ENCODE measurements at regions not wholly inside any gene's neighbourhood (a gene's known extent, or its start where the extent isn't known, plus 50 kb on each side); places are given as distances from the start of the nearest gene placed in this dataset.

DNA sequence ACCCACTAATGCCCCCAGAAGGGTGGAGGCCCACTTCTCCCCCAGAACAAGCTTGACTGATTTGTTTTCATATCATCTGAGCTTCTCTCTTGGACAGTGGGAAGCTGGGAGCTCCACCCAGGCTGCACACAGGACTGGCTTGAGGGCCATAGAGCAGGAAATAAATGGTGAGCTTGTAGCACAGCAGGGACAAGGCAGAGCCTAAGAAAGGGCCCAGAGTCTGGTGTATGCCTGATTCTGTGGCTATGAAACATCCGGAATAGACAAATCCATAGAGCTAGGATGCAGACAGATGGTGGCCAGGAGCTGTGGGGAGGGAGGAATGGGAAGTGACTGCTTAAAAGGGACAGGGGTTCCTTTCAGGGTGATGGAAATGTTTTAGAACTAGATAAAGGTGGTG is 79.0 kb downstream of the ARL6IP4 start:
- Histone ChIP-seq H3K27ac (ENCODE audit: low read length) (no peak overlapping the region), H3K9ac (ENCODE audit: low read length in 2 of 2) (no peak overlapping the region), H3K27me3 (ENCODE audit: control insufficient read depth in 1 of 2, insufficient read depth in 2 of 2, low read length in 2 of 2) (no peaks in the 10 kb centered on the region), H3K36me3 (ENCODE audit: control insufficient read depth in 2 of 2, insufficient read depth in 2 of 2, low read length in 2 of 2) (no peaks in the 10 kb centered on the region), H3K4me3 (ENCODE audit: low read length in 2 of 2) (no peak overlapping the region), H3K4me1 (ENCODE audit: control insufficient read depth, insufficient read depth, low read length) (peaks cover 69% of the 10 kb centered on the region), H3K9me3 (ENCODE audit: control insufficient read depth in 2 of 2, low read length in 2 of 2) (no peaks in the 10 kb centered on the region)

DNA sequence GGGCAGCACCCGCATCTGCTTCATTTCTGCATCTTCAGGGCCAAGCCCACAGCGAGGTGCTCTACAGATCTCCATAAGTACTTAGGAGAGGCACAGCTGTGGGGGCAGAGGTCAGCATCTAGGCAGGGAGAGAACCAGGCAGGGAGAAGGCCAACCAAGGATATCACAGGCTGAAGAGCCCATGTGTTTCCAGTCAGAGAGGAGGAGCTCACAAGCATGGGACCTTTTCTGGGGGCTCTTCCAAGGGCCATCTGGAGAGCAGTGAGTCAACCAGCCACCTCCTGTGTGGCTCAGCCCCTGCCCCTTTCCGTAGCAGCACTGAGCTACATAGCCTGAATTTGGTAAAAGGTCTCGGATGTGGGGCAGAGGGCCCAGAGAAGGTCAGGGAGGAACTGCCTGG is 78.5 kb downstream of the ARL6IP4 start:
- H3K9ac ChIP-seq (ENCODE audit: low read length in 2 of 2): no peak overlapping the region
- H3K4me1 ChIP-seq (ENCODE audit: control insufficient read depth, insufficient read depth, low read length): peaks cover 64% of the 10 kb centered on the region
- no peaks in the 10 kb centered on the region for H3K36me3 ChIP-seq (ENCODE audit: control insufficient read depth in 2 of 2, insufficient read depth in 2 of 2, low read length in 2 of 2)
- H3K4me3 ChIP-seq (ENCODE audit: low read length in 2 of 2): no peak overlapping the region
- no peaks in the 10 kb centered on the region for H3K9me3 ChIP-seq (ENCODE audit: control insufficient read depth in 2 of 2, low read length in 2 of 2)
- no peaks in the 10 kb centered on the region for H3K27me3 ChIP-seq (ENCODE audit: control insufficient read depth in 1 of 2, insufficient read depth in 2 of 2, low read length in 2 of 2)
- no peak overlapping the region for H3K27ac ChIP-seq (ENCODE audit: low read length)

GRCh38 chr12:123058481-123058880 is 78.0 kb downstream of the ARL6IP4 start:
- H3K9me3 ChIP-seq (ENCODE audit: control insufficient read depth in 2 of 2, low read length in 2 of 2): no peaks in the 10 kb centered on the region
- H3K36me3 ChIP-seq (ENCODE audit: control insufficient read depth in 2 of 2, insufficient read depth in 2 of 2, low read length in 2 of 2): no peaks in the 10 kb centered on the region
- no peaks in the 10 kb centered on the region for H3K27me3 ChIP-seq (ENCODE audit: control insufficient read depth in 1 of 2, insufficient read depth in 2 of 2, low read length in 2 of 2)
- no peak overlapping the region for H3K9ac ChIP-seq (ENCODE audit: low read length in 2 of 2)
- H3K4me3 ChIP-seq (ENCODE audit: low read length in 2 of 2): no peak overlapping the region
- H3K27ac ChIP-seq (ENCODE audit: low read length): no peak overlapping the region
- peaks cover 59% of the 10 kb centered on the region for H3K4me1 ChIP-seq (ENCODE audit: control insufficient read depth, insufficient read depth, low read length)

DNA sequence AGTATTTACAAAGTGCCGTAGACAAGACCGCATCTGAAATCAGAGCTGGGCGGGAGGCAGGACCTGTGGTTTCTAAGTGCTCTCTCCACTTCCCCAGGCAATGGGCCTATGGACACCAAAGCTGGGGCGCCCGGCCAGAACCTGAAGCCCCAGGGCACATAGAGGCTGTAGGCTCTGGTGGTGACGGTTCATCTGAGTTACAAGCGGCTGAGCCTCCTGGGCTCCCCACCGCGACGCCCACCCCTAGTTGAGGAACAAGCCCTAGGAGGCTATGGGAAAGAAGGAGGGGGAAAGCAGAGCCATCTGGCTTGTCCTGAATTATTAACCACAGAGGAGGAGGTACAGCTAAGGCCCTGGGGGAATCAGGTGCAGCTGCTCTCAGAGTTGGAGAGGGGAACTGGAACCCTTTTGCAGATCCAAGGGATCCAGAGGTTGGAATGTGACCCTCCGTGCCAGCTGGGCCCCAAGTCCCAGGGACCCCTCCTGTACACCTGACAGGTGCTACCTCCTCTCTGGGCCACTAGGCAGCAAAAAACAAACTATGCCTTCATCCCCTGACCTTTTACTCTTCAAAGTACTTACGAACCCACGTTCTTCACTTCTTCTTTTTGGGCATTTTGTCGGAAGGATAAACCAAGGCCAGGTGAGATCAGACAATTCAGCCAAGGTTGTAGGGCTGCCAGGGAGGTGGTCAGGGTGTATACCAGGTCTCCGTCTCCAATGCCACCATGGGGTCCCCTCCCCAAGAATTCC is 77.2 kb downstream of the ARL6IP4 start:
- Histone ChIP-seq H3K4me1 (ENCODE audit: control insufficient read depth, insufficient read depth, low read length) (peaks cover 51% of the 10 kb centered on the region), H3K27ac (ENCODE audit: low read length) (no peak overlapping the region), H3K9ac (ENCODE audit: low read length in 2 of 2) (no peak overlapping the region), H3K4me3 (ENCODE audit: low read length in 2 of 2) (no peak overlapping the region), H3K36me3 (ENCODE audit: control insufficient read depth in 2 of 2, insufficient read depth in 2 of 2, low read length in 2 of 2) (no peaks in the 10 kb centered on the region), H3K9me3 (ENCODE audit: control insufficient read depth in 2 of 2, low read length in 2 of 2) (no peaks in the 10 kb centered on the region), H3K27me3 (ENCODE audit: control insufficient read depth in 1 of 2, insufficient read depth in 2 of 2, low read length in 2 of 2) (no peaks in the 10 kb centered on the region)

- Histone ChIP-seq H3K27ac (ENCODE audit: low read length) (no peak overlapping the region), H3K4me3 (ENCODE audit: low read length in 2 of 2) (no peak overlapping the region), H3K27me3 (ENCODE audit: control insufficient read depth in 1 of 2, insufficient read depth in 2 of 2, low read length in 2 of 2) (no peaks in the 10 kb centered on the region), H3K36me3 (ENCODE audit: control insufficient read depth in 2 of 2, insufficient read depth in 2 of 2, low read length in 2 of 2) (no peaks in the 10 kb centered on the region), H3K9me3 (ENCODE audit: control insufficient read depth in 2 of 2, low read length in 2 of 2) (no peaks in the 10 kb centered on the region), H3K4me1 (ENCODE audit: control insufficient read depth, insufficient read depth, low read length) (peaks cover 48% of the 10 kb centered on the region), H3K9ac (ENCODE audit: low read length in 2 of 2) (no peak overlapping the region)
Observed at GRCh38 chr12:123056709-123057108, 76.2 kb downstream of the ARL6IP4 start.

GRCh38 chr12:123056053-123056452 is 75.6 kb downstream of the ARL6IP4 start:
- Histone ChIP-seq H3K9ac (ENCODE audit: low read length in 2 of 2) (no peak overlapping the region), H3K4me1 (ENCODE audit: control insufficient read depth, insufficient read depth, low read length) (peaks cover 45% of the 10 kb centered on the region), H3K27me3 (ENCODE audit: control insufficient read depth in 1 of 2, insufficient read depth in 2 of 2, low read length in 2 of 2) (no peaks in the 10 kb centered on the region), H3K9me3 (ENCODE audit: control insufficient read depth in 2 of 2, low read length in 2 of 2) (no peaks in the 10 kb centered on the region), H3K27ac (ENCODE audit: low read length) (no peak overlapping the region), H3K36me3 (ENCODE audit: control insufficient read depth in 2 of 2, insufficient read depth in 2 of 2, low read length in 2 of 2) (no peaks in the 10 kb centered on the region), H3K4me3 (ENCODE audit: low read length in 2 of 2) (no peak overlapping the region)

GRCh38 chr12:123055281-123055766 is 74.8 kb downstream of the ARL6IP4 start:
- Histone ChIP-seq H3K4me3 (ENCODE audit: low read length in 2 of 2) (no peak overlapping the region), H3K36me3 (ENCODE audit: control insufficient read depth in 2 of 2, insufficient read depth in 2 of 2, low read length in 2 of 2) (no peaks in the 10 kb centered on the region), H3K9me3 (ENCODE audit: control insufficient read depth in 2 of 2, low read length in 2 of 2) (no peaks in the 10 kb centered on the region), H3K27me3 (ENCODE audit: control insufficient read depth in 1 of 2, insufficient read depth in 2 of 2, low read length in 2 of 2) (no peaks in the 10 kb centered on the region), H3K9ac (ENCODE audit: low read length in 2 of 2) (no peak overlapping the region), H3K27ac (ENCODE audit: low read length) (no peak overlapping the region), H3K4me1 (ENCODE audit: control insufficient read depth, insufficient read depth, low read length) (peaks cover 46% of the 10 kb centered on the region)

DNA sequence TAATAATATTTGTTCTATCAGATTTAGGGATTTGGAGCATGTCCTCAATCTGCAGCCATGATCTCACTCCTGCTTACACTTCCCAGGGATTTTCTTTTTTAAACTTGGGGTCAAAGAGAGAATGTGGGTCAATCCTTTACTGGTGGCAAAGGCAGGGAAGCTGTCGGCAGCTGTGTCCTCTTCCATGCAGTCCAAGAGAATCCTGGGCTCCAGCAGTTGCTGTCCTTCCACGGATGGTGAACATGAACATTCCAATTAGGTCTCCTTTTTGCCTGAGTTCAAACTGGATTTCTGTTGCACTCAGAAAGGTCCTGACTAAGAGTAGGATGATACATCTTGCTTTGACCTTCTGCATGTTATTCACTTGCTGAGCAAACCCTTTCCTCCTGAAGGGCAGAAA is 73.9 kb downstream of the ARL6IP4 start:
- no peaks in the 10 kb centered on the region for H3K36me3 ChIP-seq (ENCODE audit: control insufficient read depth in 2 of 2, insufficient read depth in 2 of 2, low read length in 2 of 2)
- no peaks in the 10 kb centered on the region for H3K27me3 ChIP-seq (ENCODE audit: control insufficient read depth in 1 of 2, insufficient read depth in 2 of 2, low read length in 2 of 2)
- H3K9me3 ChIP-seq (ENCODE audit: control insufficient read depth in 2 of 2, low read length in 2 of 2): no peaks in the 10 kb centered on the region
- H3K4me3 ChIP-seq (ENCODE audit: low read length in 2 of 2): no peak overlapping the region
- peak overlapping the region in 1 of 2 donors; percentile 21 for H3K9ac ChIP-seq (ENCODE audit: low read length in 2 of 2)
- H3K27ac ChIP-seq (ENCODE audit: low read length): no peak overlapping the region
- peaks cover 47% of the 10 kb centered on the region for H3K4me1 ChIP-seq (ENCODE audit: control insufficient read depth, insufficient read depth, low read length)

GRCh38 chr12:123051556-123051955 is 71.1 kb downstream of the ARL6IP4 start:
- no peaks in the 10 kb centered on the region for H3K36me3 ChIP-seq (ENCODE audit: control insufficient read depth in 2 of 2, insufficient read depth in 2 of 2, low read length in 2 of 2)
- H3K9ac ChIP-seq (ENCODE audit: low read length in 2 of 2): no peak overlapping the region
- H3K9me3 ChIP-seq (ENCODE audit: control insufficient read depth in 2 of 2, low read length in 2 of 2): no peaks in the 10 kb centered on the region
- no peak overlapping the region for H3K4me3 ChIP-seq (ENCODE audit: low read length in 2 of 2)
- H3K4me1 ChIP-seq (ENCODE audit: control insufficient read depth, insufficient read depth, low read length): peaks cover 50% of the 10 kb centered on the region
- H3K27me3 ChIP-seq (ENCODE audit: control insufficient read depth in 1 of 2, insufficient read depth in 2 of 2, low read length in 2 of 2): no peaks in the 10 kb centered on the region
- H3K27ac ChIP-seq (ENCODE audit: low read length): peak overlapping the region; percentile 85

GRCh38 chr12:123050913-123051312 is 70.4 kb downstream of the ARL6IP4 start:
- Histone ChIP-seq H3K4me1 (ENCODE audit: control insufficient read depth, insufficient read depth, low read length) (peaks cover 50% of the 10 kb centered on the region), H3K9ac (ENCODE audit: low read length in 2 of 2) (no peak overlapping the region), H3K27me3 (ENCODE audit: control insufficient read depth in 1 of 2, insufficient read depth in 2 of 2, low read length in 2 of 2) (no peaks in the 10 kb centered on the region)

DNA sequence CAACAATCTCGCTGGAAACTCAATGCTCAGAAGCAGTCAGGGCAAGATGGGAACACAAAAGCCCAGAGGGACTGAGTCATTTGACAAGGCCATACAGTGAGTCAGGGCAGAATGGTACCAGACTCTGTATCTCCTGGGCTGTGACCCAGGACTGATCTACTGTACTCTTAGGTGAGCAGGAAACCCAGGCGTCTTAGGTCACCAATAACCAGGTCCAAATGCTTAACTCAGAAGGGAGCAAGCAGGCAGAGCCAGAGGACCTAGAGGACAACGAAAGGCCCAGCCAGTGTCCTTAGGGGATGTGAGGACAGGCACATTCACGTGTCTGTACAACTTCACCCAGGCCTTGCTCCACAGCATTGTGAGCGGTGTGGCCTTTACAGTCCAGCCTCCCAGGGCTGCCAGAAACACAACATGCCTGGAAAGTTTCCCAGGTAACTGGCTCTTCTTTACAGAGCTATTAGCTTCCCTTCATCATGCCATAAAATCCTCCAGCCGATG is 69.9 kb downstream of the ARL6IP4 start:
- Histone ChIP-seq H3K4me1 (ENCODE audit: control insufficient read depth, insufficient read depth, low read length) (peaks cover 50% of the 10 kb centered on the region), H3K9me3 (ENCODE audit: control insufficient read depth in 2 of 2, low read length in 2 of 2) (no peaks in the 10 kb centered on the region), H3K27me3 (ENCODE audit: control insufficient read depth in 1 of 2, insufficient read depth in 2 of 2, low read length in 2 of 2) (no peaks in the 10 kb centered on the region), H3K9ac (ENCODE audit: low read length in 2 of 2) (peak overlapping the region in 1 of 2 donors; percentile 51), H3K27ac (ENCODE audit: low read length) (peak overlapping the region; percentile 85), H3K4me3 (ENCODE audit: low read length in 2 of 2) (peak overlapping the region in 1 of 2 donors; percentile 52), H3K36me3 (ENCODE audit: control insufficient read depth in 2 of 2, insufficient read depth in 2 of 2, low read length in 2 of 2) (no peaks in the 10 kb centered on the region)

More at GRCh38 chr12:123050913-123051312, 70.4 kb downstream of the ARL6IP4 start:
- H3K27ac ChIP-seq (ENCODE audit: low read length): peak overlapping the region; percentile 85
- H3K36me3 ChIP-seq (ENCODE audit: control insufficient read depth in 2 of 2, insufficient read depth in 2 of 2, low read length in 2 of 2): no peaks in the 10 kb centered on the region
- no peaks in the 10 kb centered on the region for H3K9me3 ChIP-seq (ENCODE audit: control insufficient read depth in 2 of 2, low read length in 2 of 2)
- H3K4me3 ChIP-seq (ENCODE audit: low read length in 2 of 2): peak overlapping the region in 1 of 2 donors; percentile 52

Measured in stomach smooth muscle (tissue), 2 donors.